T-helper 1 cell (primary cell): ENCODE measurements at regions not wholly inside any gene's neighbourhood (a gene's known extent, or its start where the extent isn't known, plus 50 kb on each side); places are given as distances from the start of the nearest gene placed in this dataset.

Experiments
- DNase-seq, 5 donors: peaks; one replicate each; pipeline ENCODE4 v3.0.0-alpha.2; 2012 to 2020

DNA sequence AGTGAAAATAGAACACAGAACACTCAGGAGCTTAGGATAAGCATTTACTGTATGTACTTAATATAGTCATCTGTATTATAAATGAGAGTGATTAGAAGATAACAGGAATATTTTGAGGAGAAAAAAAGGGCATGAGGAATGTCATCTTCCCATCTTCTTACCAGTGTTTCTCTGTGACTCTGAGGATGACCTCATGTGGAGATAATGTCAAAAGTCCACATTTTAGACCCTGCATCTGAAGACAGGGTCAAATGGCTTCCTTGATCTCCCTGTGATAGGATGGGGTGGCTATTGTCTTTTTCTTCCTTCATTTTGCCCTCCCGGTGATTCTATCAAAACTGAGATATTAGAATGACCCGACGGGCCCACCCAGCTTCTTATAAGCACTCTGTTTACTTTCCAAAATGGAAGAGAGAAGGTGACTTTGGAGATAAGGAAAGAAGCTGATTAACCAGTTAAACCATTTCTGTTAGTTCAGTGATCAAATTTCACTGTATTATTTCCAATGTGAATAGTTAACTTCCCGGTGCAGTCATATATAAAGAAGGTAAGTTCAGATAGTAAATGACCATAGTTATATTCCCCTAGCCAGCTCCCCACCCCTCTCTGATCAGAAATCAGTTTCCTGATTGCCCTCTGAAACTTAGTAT, 115.7 kb upstream of the SALL4 start:
- DNase-seq: no peak

DNA sequence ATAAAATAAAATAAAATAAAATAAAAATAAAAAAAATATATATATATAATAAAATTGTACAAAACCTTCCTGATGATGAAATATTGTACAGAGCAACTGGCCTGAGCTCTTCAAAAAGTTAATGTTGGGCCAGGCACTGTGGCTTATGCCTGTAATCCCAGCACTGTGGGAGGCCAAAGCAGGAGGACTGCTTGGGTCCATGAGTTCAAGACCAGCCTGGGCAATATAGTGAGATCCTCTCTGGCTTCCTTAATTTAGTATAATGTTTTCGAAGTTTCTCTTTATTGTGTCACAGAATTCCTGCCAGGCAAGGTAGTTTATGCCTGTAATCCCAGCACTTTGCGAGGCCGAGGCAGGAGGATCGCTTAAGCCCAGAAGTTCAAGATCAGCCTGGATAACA, 113.9 kb upstream of the SALL4 start:
- DNase-seq: no peak

DNA sequence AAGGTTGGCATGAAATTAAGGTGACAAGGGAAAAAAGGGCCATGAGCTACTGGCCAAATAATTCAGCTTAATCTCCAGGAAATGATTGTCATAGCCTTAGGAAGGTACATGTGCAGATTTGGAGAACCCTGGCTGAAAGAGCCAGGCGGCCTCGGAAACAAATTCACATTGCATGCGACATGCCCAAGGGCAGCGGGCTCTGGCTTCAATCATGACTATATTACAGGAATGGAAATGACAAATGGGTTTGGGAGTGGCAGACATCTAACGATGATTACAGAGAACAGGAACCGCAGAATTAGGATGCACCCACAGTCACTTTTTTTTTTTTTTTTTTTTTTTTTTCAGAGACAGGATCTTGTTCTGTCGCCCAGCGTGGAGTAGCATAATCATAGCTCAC, 112.4 kb upstream of the SALL4 start:
- no peak for DNase-seq

DNA sequence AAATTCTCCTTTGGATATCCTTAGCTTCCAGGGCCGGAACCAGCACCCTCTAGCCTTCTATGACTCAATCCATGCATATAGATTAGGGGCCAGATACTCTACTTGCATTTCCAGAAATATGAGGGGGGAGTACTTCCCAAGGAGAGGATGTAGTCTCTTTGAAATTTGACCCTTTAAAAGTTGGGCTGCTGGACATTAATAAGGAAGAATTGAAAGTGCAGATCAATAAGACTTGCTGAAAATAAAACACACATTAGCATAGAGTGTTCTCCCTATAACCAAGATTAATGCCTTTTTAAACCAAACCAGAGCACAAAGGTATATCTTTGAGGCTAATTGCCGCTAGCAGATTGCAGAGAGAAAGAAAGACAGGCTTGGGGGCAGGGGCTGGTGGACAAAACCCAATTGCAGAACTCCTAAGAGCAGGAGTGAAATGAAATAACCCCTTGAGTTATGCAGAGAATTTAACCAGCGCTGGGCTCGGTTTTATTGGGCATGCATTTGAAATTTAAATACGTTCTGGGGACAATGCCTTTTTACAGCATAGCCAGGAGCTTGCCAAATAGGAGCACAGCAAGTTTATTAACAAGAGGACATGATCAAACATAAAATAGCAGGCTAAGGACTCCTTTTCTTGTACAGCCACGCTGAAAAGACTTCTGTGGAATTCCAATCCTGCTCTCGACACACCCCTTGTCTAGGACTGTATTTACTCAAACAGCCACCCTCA, 108.2 kb upstream of the SALL4 start:
- no peak for DNase-seq

DNA sequence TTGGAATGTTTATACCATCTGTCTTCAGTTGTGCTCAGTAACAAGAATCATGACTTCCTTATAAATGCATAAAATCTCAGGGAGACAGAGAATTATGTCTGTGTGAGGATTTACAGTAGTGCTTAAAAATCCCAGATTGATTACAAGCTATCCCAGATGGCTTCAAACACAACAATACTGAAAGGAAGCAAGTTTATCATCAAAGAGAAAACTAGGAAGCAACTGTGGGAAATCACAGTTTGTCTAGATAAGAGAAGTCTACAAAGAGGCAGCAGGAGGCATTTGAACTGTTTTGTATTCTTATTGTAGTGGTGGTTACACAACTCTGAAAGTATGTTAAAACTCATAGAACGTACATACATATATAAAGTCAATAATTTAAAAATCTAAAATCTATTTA, 104.4 kb upstream of the SALL4 start:
- no peak for DNase-seq

DNA sequence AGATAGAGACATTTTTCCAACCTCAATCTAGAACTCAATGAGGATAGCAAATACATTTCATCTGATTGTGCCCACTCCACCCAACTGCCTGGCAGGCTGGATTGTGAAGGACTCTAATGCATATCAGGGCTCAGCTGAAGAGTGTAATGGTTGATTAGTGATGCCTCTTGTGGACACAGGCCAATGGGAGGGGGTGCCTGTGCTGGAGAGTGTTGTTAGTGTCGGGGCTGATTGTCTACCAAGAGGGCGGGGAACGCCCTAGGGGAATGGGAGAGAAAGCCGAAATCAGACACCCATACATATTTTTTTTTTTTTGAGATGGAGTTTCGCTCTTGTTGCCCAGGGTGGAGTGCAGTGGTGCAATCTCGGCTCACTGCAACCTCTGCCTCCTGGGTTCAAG, 103.7 kb upstream of the SALL4 start:
- no peak for DNase-seq

DNA sequence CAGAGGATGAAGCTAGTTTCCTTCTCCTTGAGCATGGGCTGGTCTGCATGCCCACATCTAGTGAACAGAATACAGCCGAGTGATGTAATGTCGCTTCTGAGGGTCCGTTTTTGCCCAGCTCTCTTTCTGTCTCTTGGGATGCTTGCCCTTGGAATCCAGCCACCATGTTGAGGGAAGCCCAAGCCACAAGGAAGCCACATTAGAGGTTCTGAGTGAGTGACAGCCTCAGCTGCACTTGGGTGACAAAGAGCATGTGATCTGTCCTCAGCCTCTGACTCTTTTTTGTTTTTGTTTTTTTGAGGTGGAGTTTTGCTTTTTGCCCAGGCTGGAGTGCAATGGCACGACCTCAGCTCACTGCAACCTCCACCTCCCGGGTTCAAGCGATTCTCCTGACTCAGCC, 100.6 kb upstream of the SALL4 start:
- DNase-seq: no peak

DNA sequence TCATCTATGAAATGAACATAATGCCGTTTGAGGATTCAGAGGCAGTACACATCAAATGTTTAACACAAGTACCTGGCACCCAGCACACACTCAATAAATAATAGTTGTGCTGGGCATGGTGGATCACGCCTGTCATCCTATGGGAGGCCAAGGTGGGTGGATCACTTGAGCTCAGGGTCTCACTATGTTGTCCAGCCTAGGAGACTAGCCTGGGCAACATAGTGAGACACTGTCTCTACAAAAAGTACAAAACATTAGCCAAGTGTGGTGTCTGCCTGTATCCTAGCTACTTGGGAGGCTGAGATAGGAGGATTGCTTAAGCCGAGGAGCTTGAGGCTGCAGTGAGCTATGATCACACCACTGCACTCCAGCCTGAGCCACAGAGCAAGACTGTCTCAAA, 98.1 kb upstream of the SALL4 start:
- DNase-seq: no peak

DNA sequence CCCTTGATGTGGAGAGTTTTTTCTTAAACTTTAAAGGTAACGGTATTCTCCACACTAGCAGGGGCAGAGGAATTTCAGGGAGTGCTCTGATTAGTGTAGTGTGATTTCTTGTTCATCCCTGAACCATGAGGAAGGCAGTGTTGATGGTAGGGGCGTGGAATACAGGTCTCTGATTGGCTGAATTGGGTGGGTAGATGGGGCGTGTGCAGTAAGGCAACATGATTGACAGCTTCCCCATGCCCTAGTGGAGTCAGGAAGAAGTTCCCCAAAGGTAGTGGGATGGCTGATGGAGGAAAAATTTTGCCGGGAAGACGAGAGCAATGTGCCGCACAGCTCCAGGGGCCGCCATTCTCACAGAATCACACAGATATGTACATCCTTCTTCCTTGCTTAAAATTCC, 97.4 kb upstream of the SALL4 start:
- DNase-seq: no peak

DNA sequence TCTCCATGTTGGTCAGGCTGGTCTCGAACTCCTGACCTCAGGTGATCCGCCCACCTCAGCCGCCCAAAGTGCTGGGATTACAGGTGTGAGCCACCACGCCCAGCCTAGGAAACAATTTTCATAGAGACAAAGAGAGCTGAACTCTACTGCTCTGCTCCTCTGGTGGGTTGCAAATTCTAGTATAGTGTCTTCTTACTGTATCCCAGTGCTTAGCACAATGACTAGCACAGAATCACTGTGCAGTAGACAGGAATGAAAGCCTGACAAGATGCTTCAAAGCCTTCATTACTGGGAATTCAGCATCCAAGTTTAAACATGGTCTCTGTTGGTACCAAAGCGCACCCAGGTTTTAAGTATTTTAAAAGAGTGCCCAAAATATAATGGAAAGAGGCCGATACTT, 96.5 kb upstream of the SALL4 start:
- no peak for DNase-seq

DNA sequence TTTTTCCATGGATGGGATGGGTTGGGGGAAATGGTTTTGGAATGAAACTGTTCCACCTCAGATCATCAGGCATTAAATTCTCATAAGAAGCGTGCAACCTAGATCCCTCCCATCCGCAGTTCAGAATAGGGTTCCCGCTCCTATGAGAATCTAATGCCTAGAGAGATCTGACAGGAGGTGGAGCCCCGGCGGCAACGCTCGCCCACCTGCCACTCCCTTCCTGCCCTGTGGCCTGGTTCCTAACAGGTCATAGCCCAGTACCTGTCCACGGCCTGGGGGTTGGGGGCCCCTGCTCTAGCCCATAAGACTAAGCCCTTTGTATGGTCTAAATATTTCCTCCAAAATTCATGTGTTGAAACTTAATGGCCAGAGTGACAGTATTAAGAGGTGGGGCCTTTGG, 92.3 kb upstream of the SALL4 start:
- no peak for DNase-seq

DNA sequence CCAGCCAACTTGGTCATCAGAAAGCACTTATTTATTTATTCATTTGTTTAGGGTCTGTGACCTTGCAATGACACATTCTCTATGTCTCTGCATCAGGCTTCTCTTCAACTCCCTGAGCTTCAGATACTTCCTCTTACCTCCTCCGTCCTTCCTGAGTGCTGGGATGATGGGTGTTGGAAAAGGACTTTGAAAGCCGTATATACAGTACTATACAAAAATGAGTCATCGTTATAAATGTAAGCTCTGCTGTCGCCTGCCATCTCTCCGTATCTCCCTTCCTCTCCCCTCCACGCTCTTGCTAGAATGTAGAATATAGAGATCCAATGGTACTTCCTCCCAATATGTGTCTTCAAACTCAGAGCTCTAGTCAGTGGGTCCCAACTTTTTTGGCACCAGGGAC, 91.9 kb upstream of the SALL4 start:
- DNase-seq: no peak

DNA sequence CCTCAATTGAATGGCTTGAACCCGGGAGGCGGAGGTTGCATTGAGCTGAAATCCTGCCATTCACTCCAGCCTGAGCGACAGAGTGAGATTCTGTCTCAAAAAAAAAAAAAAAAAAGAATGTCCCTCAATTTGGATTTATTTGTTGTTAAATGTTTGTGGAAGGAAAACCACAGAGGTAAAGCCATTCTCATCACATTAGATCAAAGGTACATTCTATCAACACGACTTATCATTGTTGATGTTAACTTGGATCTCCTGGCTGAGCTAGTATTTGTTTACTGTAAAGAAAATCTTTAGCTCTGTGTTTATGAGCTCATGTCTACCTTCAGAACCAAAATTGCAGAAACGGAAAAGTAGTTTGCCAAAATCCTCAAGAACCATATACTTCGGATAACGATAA, 91.4 kb upstream of the SALL4 start:
- no peak for DNase-seq

DNA sequence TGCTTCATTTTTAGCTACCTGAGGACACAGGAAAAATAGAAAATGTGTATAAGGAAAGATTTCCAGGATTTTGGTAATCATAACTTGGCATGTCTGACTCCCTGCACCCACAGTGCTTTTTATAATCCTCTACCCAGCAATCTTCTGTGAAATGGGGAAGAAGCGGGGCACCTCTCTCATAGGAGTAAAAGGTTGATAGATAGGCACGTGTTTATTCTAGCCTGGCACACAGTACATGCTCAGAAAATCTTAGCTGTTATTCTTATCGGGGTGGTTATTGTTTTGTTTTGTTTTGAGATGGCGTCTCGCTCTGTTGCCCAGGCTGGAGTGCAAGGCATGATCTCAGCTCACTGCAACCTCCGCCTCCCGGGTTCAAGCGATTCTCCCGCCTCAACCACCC, 87.7 kb upstream of the SALL4 start:
- no peak for DNase-seq

DNA sequence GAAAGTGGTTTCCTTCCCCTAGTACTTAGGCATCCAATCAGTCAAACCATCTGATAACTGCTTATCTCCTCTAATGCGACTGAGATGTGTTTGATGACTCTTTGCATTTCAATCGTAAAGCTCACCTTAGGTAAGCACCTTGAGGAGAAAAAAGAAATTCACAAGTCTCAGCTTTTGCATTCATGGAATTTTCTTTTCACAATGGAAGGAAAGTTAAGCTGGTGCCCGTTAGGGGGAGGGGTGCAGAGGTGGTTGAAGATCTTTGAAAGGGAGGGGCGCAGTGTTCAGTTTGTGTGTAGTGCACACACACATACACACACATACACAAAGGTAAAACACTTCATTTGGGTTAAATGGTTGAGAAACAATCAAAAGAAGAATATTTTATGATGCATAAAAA, 87.1 kb upstream of the SALL4 start:
- DNase-seq: no peak

DNA sequence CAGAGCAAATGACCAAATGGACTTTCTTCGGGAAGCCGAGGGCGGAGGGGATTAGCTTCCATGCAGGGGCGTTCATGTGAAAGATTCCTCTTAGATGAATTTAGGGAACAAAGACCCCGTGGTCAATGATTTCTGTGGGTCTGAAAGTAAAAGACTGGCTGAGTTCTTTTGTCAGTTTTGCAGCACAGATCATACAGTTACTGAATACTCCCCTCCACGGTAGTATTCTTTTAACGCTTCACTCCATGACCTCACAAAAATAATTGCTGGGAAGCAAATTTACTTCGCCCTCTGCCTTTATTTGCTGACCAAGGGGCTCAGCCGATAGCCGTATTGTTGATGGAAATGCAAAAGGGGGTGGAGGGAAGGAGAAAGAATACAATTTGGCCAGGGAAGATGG, 86.0 kb upstream of the SALL4 start:
- DNase-seq: no peak

DNA sequence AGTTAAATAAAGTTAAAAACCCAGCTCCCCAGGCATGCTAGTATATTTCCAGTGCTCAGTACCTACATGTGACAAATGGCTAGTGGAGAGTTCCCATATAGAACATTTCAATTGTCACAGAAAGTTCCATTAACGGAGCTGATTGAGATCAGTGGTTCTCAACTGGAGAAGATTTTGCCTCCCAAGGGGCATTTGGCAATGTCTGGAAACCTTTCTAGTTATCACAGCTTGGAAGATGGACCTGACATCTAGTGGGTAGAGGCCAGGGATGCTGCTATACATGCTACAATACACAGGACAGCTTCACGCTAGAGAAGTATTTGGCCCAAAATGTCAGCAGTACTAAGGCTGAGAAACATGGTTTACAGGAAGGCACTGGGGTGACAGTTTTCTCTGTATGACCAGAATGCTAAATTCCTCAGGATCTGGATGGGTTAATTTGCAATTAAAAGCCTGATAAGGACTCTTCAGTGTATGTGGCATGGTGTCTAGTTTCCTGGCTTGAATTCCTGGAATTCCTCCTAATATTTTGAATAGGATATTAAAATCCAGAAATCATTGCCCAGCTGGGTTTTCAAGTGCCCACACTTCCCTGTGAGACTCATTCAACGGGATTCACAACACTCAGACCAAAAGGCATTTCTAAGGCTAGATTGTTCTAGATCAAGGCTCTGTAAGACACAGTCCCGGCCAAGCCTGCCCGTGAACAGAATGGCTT, 84.7 kb upstream of the SALL4 start:
- no peak for DNase-seq

DNA sequence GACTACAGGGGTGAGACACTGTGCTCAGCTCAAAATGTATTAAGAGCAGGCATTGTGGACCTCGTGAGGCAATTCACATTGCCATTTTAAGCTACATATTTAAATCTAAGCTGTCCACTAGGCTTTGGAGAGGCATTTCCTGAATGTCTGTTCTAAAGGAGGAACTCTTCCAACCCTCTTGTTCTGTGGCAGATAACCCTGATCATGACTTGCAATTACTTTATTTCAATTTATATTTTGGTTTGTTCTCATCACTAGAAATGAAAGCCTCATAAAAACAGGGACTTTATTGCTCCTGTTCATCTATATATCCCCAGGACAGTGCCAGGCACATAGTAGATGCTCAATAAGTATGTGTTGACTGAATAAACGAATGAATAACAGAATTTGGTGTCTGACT, 84.0 kb upstream of the SALL4 start:
- no peak for DNase-seq

DNA sequence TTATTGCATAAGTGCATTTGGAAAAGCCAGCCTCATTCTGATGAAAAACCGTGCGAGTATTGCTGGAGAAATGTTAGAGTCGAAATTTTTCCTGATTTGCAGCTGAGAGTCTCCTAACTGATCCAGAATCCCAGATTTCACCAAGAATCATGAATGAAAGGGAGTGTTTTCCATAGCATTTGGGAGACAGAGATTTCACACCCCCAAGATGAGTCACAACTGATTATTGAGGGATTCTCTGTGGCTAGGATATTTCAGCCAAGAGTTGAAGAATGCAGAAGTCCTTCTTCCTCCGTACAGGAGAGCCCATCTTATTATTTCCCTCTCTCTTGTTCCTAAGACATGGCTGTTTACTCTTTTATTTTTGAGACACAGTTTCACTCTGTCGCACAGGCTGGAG, 82.2 kb upstream of the SALL4 start:
- DNase-seq: no peak

DNA sequence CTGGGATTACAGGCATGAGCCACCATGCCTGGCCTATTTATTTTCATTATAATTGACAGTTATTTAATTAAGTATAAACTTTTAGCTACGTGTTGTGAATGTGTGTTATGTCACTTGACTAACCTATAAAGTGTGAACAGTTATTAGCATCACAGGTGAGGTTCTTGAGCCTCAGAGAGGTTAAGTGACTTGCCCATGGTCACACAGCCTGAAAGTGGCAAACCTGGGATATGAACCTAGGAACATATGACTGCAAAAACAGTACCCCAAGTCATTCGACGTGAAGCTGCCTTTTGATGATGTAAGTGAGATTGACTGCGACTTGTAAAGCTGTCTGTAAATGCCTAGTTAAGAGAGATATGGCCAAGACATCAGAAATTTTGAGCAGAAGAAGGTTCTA, 77.9 kb upstream of the SALL4 start:
- DNase-seq: no peak

DNA sequence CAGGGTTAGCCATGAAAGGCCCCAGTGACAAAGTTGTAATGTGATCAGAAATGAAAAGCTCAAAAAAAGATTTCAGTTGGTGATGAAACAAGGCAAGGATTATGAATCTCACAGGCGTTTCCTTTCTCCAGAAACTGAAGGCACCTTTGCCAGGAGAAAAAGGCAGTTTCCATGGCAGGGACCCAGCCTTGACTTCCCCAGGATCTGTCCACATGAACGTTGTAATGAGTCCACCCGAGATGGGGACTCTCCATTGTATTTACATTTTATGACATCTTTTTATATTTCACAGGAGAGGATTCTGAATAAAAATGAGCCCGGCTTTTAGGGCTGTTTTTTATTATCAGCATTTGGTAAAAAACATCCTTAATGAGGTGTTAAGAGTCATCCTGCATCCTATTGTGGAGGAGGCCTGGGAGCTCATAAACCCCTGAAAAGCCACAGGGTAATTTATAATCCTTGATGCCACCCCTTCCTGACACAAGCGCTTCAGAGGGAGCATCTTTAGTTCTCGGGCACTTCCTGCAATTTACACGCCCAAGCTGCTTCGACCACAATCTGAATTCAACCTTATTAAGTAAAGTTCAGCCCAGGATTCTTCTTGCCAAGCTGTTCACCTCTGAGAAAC, 74.1 kb upstream of the SALL4 start:
- DNase-seq: no peak

DNA sequence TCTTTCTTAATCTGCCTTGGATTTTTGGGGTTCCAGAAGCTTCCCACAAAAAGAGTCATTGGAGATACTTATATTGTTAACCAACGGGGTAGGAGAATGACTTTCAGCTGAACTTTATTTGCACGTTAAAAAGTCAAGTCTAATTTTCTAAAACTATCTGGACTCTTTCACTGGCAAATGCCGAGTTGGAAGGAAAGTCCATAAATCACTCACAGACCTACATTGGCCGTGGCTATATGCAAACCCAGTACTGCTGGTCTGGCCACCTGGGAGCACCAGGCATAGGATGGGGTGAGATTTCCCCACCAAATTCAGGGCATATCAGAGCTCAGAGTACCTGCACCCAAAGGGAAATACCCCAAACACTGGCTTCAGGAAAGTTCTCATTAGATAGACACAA, 71.3 kb upstream of the SALL4 start:
- DNase-seq: no peak

DNA sequence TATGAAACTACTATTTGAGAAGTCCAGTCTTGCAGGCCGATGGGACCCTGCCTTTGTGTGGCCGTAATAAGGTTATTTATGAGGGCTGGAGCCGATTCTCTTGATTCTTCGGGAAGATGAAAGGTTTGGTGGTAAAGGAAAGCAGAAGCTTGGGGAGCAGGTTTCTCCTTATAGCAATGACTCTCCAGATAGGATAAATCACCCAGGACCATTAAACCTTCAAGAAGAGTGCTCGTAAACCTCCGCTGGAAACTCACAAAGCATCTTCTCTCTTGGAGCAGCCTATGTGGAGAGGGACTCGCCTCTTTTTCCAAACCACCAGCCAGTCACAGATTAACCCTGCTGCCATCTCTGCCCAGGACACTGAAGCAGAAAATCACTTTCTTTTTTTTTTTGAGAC, 69.6 kb upstream of the SALL4 start:
- no peak for DNase-seq

DNA sequence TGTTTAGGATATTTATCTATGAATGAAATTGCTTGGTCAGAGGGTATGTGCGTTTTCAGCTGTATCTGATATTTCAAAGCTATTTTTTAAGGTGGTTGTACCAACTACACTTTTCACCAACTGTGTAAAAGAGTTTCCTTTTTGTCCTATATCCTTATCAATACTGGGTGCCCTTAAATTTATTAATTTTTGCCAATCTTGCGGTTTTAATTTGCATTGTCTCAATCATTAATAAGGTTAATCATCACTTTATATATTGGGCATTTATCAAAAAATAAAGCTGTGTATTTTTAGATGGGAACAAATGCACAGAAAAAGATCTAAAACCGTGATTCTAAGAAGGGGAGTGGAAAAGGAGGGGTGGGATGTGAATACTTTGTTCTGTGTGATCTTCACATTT, 66.7 kb upstream of the SALL4 start:
- DNase-seq: no peak
